GM21528 (cell line): ENCODE measurements at regions not wholly inside any gene's neighbourhood (a gene's known extent, or its start where the extent isn't known, plus 50 kb on each side); places are given as distances from the start of the nearest gene placed in this dataset.

Source experiments
- ATAC-seq: cut with Tn5 transposase; IDR thresholded peaks from one replicate; pipeline ENCODE4 v1.9.1; 2021; ENCODE audit warnings: mild to moderate bottlenecking, moderate library complexity; ENCODE audit not compliant: unreplicated experiment, low FRiP score

DNA sequence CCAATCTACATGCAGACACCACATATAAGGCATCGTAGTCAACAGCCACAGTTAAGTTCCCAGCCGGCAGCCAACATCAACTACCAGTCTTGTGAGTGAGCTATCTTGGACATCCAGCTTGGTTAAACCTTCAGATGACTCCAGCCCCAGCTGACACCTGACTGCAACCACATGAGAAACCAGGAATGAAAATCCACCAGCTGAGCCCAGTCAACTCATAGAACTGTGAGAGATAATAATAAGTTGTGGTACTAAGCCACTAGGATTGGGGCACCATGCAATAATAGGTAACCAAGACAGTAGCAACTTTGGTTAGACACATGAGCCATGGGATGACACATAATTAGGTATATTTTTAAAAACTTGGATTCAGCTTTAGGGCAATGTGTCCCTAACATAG, 188.1 kb upstream of the BCOR start:
- ATAC-seq: no peak

DNA sequence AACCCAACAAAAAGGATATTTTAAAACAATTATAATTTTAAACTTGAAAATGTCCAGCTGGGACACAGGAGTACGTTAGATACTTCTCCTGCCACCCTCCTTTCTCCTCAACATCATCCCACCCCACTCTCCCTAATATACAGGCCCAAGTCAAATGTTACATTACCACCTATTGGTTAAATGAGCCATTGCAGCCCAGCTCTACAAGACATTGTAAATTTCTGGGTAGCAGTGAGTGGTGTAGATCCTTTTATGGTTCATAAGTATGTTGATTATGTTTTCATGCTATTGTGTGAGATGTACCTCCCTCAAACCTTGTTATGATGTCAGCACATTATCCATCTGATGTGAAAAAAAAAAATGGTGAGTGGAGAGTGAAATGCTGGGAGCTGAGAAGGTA, 187.1 kb upstream of the BCOR start:
- no peak for ATAC-seq

DNA sequence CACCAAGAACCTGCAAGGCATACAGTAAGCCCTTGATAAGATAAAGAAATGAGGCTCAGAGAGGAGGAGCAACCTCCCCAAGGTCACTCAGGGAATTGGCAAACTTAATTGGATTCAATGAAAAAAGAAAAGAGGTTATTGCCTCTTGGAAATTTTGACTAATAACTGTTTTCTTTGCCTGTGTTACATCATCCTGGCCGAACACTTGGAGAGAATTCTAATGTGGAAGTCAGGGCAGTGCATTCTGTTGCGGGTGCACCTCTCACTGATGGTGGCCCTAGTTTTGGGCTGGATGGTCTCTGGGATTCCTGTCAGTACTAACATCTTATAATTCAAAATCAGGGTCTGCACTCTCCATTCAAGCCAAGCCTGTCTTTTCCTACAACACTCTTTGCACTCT, 186.2 kb upstream of the BCOR start:
- ATAC-seq: no peak

DNA sequence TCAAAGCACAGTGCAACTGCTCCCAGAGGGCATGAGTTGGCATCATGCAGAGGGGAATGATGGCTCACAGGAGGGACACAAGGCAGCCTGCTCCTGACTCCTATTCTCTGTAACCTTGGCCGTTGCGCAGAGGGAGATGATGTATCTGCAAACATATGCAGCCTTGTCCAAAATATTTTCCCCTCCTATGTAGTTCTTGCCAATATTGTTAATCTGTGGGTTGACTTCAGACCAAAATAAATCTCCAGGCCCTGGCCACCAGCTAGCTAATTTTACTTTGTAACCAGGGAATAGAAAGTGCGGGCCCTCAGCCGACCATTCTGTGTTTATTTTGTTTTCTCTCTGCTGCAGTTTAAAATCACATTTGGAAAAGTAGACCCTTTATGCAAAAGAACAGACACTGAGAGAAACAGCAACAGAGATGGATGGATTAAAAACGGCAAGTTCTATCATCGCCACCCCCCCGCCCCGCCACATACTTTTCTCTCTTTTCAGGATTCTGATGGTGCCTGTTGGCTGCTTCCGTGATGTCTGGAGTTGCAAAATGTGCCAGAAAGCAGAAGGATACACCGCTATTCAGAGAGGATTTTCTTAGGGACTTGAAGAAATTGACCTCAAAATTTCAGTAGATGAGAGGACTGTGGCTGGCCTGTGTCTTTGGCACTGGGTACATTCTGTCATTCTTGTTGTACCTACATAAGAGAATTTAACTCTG, 185.3 kb upstream of the BCOR start:
- no peak for ATAC-seq

DNA sequence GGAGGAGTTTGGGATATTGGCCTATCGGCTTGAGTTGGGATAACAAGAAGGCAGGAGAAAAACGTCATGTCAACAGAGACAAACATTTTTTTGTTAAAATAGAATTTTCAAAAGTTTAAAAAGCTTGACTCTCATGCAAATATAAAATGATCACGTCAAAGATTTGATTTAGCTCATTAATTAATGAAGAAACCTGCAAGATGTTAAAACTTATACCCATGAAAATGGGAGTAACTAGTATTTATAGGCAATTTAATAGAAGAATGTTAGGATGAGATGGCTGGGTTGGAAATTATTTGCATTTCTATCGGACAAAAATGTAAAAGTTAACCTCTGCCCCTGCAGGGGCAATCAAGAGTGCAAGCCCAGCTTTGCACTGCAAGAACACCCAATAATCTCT, 184.6 kb upstream of the BCOR start:
- ATAC-seq: no peak

DNA sequence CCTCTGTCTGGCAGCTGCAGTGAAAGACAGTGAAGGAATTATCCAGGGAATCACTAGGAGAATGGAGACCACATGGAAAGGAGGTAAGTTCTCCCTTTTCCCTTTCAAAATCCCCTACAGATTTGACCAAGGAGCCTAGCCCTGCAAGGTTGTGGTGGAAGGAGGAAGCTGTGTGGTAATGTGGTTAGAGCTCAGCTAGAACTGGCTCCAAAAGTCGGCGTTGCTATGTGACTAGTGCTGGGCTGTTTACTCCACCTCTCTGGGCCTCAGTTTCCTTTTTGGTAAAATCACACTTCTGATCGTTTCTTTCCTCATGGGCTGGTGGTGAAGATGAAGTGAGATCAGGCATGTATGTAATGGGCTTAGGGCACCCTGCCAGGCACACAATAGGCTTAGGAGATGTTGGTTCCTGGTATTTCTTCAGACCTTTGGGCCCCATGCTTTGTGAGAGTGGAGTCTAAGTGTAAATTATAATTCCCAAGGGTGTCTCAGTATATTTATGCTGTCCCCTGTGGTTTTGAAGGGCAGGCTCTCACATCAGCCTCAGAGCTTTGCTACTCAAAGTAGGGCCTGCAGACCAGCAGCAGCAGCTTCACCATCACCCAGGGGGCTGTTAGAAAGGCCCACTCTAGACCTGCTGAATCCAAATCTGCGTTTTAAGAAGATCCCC, 183.7 kb upstream of the BCOR start:
- ATAC-seq: no peak

DNA sequence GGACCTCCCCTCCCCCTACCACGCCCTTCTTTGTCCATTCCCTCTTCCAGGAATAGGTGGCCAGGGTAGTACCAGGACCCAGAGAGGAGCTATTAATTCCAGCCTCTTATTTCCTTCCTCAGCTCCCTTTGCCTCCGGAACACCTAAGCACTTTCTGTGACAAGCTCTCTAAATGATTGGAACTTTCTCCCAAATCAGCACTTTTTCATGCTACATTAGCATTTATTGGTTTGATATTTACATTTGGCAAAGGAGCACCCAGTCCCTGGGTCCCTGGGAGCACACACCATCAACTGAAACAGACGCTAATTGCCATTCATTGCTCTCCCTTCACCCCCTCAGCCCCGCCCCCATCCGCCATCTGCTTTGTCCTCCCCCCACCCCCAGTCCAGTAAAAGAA, 182.0 kb upstream of the BCOR start:
- ATAC-seq: no peak

DNA sequence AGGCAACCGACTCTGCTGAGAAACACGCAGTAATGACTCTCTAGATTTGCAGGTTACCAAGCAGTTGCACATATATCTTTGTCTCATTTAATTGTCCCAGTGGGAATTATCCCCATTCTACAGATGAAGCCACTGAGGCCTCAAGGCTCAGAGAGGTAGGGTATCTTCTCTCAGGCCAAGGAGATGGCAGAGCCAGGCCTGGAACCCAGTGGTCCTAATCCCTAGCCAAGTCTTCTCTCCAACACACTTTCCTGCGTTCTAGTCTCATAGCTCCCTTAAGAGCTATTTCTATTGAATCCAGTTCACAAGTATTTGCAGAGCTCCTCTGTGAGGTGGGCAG, 181.3 kb upstream of the BCOR start:
- no peak for ATAC-seq

DNA sequence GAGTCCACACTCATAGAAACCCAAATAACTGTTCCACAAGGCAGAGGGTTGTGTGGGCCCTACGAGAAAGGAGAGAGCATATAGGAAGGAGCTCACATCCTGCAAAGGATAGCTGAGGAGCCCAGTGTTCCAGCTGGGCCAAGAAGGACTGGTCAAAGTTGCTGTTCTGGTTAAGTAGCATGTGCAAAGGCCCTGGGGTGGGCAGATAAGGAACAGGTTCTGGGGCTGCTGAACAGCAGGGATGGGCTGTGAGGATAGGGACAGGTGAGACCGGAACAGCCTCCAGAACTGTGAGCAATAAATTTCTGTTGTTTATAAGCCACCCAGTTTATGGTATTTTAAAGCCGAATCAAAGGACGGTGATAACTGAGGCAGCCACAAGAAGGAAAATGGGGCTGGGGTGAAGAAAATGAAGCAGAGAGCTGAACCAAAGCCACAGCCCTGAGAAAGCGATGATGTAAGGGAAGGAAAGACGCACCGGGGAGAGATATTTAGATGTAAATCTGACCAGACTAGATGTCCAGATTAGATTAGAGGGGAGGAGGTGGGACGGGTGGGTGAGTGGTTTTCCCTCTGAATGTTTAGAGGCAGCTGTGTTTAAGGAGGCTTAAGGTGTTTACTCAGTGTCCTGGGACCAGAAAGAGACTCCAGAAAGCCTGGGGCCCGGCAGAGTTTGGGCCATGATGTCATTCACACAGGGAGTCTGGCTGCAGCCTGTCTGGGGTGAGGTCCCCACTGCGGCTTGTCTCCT, 180.8 kb upstream of the BCOR start:
- no peak for ATAC-seq

DNA sequence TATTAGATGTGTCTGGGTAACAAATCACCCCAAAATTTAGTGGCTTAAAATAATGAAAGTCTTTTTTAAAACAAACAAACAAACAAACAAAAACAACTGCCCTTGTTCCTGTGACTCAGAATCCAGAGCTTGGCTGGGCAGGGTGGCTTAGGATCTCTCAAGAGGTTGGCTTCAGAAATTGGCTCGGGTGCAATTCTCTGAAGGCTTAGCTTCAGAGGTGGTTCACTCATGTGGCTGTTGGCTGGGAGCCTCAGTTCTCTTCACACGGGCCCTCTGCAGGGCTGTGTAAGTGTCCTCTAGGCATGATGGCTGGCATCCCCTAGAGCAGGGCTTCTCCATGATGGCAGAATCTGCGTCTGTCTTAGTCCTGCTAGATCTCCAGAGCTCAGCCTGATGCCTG, 179.9 kb upstream of the BCOR start:
- no peak for ATAC-seq

DNA sequence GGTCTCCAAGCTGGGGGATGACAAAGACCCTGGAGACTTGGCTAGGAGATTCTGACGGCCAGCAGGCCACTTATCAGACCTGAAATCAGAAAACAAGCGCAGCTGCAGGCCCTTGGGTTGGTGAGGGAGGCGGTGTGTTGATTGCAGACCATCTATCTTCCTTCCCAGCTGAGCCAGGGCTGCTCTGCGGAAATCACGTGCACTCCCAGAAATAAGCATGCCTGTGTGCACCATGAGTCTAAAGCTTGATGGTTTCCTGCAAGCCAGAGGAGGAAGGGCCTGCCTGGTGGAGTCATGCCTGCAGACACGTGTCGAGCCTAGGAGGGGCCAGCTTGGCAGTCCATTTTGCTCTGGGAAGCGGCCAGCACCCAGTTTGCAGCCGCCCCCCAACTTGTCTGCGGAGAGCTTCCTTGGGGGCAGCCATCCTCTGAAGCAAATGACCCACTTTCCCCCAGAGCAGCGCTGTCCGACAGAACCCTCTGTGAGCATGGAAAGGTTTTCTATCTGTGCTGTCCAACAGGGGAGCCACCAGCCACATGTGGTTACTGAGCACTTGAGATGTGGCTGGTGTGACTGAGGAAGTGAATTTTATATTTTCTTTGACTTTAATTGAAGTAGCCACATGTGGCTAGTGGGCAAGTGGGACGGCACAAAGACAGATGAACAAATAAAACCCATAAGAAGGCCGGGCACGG, 175.7 kb upstream of the BCOR start:
- no peak for ATAC-seq

DNA sequence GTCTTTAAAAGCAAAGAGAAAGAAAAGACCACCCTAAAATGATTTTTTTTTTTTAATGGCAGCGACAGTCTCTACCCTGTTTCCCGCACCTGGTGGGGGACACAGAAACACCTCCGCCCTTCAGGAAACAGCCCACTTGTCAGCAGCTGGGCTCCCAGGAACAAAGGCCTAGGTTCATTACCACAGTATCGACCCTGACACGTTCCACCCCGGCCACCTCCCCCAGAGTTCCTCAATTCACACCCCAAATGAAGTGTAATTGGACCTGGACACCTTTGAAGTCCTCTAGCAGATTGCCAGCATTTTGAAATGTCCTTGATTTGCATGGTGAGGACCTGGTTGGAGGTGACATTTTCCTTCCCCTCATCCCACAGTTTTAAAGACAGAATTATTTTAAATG, 175.0 kb upstream of the BCOR start:
- ATAC-seq: no peak

DNA sequence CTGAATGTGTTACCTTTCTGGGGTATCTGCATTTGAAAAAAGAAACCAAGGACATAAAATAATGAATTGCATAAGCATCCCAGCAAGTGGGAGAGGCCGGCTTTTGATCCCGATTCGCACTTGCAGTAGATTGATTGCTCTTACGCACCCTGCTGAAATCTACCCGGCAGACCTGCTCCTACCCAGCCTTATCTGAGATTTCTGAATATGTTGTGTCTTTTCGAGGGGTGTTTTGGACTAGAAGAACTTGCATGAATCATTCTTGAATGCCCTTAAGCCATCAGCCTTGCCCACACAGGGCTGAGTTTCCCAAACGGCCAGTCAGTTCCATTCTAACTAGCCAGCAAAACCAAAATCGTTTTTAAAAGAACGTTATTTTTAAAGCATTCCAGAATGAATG, 174.4 kb upstream of the BCOR start:
- ATAC-seq: no peak

DNA sequence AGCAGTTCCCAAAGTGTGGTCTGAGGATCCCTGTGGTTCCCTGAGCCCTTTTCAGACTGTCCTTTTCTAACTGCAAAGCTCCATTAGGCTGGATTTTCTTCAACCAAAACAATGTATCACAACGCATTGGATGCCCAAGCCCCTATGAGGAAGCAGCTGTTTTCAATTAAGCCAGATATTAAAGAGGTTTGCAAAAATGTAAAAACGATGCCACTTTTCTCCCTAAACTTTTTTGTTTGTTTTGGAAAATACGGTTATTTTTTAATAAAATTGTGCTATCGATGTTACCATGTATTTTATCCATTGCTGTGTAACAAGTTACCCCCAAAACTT, 170.4 kb upstream of the BCOR start:
- ATAC-seq: no peak

DNA sequence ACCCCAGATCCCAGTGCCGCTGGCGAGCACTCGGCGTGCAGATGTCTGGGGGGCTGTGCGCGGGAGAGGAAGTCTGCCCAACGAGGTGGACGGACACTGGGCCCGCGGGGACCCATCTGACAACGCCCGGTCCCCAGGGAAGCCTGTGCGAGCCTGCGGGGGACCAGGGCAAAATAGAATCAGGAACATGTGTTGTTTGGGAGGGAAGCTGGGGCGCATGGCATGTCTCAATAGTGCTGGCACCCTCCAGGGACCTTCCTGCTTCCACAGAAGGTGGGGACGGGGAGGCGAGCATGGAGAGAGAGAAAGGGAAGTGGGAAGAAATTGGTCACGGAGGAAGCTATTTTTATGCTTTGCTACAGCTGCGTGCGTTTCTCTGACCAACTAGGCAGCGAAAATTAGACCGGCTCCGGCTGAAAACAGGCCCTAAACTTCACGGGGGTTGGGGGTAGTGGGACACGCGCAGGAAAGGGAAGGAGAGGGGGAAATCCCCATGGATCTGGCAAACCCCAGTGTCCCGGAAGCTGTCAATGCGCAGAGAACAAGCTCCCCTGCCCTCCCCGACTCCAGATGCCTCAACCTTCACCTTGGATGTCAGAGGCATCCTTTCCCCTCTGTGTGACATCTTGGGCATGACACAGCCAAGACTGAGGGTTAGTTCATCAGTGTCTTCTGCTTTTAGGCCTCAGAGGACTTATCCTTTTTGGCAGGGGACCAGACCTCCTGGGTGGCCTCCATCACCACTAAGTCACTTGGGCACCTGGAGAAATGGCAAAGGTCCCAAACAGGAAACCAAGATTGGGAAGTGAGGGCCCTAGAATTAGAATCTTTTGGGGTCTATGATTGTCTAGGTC, 169.8 kb upstream of the BCOR start:
- ATAC-seq: no peak

DNA sequence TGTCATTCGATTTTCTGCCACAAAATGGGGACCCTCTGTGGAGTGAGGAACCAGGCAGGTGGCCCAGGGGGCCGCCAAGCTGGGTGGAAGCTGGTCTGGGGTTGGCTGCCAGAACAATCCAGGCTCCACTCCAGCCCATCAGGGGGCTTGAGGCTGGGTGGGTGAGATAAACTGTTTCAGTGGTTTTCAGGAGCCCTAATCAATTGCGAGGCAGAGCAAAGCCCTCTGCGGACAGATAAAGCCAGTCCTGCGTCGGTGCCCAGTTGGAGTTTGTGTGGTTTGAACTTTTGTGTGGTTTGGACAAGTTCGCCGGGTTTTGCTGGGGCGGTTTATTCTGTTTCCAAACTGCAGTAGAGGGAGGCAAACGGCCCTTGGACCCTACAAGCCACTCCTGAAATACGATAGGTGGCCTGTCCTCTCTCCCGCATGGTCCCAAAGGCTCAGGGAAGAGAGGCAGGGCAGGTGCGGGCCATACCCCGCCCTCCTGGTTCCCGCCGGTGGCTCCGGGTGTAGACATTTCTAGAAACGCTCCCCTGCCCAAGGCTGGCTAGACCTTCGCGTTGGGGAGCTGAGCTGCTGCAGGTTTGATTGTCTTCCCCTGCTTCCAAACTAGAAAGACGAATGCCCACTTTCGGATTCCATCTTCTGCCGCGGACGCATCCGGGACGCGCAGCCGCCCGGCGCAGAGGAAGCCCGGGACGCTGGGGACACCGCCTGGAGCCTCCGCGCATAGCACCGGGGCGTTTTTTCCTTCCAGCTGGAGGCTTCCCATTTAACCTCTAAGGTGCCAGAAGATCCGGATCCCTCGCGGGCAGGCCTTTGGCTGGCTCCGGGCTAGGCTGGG, 169.0 kb upstream of the BCOR start:
- no peak for ATAC-seq

DNA sequence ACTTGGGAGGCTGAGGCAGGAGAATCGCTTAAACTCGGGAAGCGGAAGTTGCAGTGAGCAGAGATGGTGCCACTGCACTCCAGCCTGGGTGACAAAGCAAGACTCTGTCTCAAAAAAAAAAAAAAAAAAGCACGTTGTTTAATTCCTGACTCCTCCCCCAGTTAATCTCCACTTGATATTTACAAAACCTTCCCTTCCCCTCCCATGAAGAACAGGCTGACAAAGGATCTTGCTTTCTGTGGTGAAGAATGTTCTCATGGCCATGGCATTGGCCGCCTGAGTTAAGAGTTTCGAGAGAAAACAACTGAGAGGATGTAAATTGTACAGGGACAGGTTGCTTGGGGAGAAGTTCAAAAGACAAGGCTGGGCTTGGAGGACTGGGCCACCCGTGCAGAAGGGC, 168.2 kb upstream of the BCOR start:
- ATAC-seq: no peak

DNA sequence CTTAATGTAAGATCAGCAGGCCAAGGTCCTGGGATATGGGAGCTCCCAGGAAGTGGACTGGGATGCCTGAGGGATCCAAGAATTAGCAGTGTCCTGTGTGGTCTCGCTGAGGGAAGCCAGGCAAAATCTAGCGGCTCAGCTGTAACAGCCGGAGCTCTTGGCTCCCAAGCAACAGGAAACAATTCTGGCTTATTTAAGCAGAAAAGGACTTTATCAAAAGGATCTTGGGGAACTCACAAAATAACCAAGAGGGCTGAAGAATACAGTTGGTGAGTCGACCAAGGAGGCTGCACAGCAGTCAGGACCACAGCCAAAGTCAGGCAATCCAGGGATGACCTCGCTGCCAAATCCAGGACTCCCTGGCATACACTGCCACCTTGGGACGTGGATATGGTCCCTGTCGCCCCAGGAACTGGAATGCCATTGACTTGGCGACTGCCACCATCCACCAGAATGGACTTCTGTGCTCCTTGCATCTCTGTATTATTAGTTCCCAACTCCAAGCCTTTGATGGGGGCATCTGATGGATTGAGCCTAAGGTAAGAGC, 165.3 kb upstream of the BCOR start:
- ATAC-seq: no peak
